ENCODE measurements at regions not wholly inside any gene's neighbourhood (a gene's known extent, or its start where the extent isn't known, plus 50 kb on each side); places are given as distances from the start of the nearest gene placed in this dataset.
A peak's percentile ranks its signal among the peaks of the same experiment; 100 is the strongest.

GRCh38 chr7:17645500-17645899 is 294.8 kb downstream of the SNX13 start:
- H3K4me3 ChIP-seq (ENCODE audit: low read depth, low read length) = no peak overlapping the region
- TF ChIP-seq MAX (IDR thresholded peaks at IDR 0.05; ENCODE audit: low read depth, low read length) (no peak), POLR2A (IDR thresholded peaks at IDR 0.05; ENCODE audit: extremely low read depth, insufficient read length) (no peak), MYC (IDR thresholded peaks at IDR 0.05; ENCODE audit: low read depth, low read length) (no peak), CTCF (IDR thresholded peaks at IDR 0.05; ENCODE audit: low read depth, low read length) (no peak)
- DNase-seq (ENCODE audit: low read depth) = no peak

GRCh38 chr7:17646253-17646956 is 293.9 kb downstream of the SNX13 start:
- peak; percentile 21 for DNase-seq (ENCODE audit: low read depth)
- TF ChIP-seq MAX (IDR thresholded peaks at IDR 0.05; ENCODE audit: low read depth, low read length) (no peak), MYC (IDR thresholded peaks at IDR 0.05; ENCODE audit: low read depth, low read length) (no peak), POLR2A (IDR thresholded peaks at IDR 0.05; ENCODE audit: extremely low read depth, insufficient read length) (no peak), CTCF (IDR thresholded peaks at IDR 0.05; ENCODE audit: low read depth, low read length) (no peak)
- H3K4me3 ChIP-seq (ENCODE audit: low read depth, low read length) = no peak overlapping the region

DNA sequence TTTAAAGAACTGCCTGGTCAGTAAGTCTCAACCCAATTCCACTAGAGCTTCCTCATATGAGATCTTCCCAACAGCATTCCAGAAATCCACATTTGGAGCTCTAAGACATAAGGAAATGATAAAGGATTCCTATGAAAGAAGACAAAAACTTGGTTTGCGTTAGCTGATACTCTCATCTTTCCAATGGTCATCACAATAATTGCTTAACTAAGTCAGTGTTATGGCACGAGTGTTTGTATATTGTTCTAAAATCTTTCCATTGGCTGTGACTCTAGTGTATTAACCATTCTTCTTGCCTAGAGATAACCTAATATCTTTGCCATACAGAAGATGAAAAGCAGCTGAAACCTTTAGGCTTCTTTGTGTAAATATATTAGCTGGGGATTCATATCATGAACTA is 289.0 kb downstream of the SNX13 start:
- no peak for DNase-seq (ENCODE audit: low read depth)
- TF ChIP-seq MYC (IDR thresholded peaks at IDR 0.05; ENCODE audit: low read depth, low read length) (no peak), CTCF (IDR thresholded peaks at IDR 0.05; ENCODE audit: low read depth, low read length) (no peak), MAX (IDR thresholded peaks at IDR 0.05; ENCODE audit: low read depth, low read length) (no peak), POLR2A (IDR thresholded peaks at IDR 0.05; ENCODE audit: extremely low read depth, insufficient read length) (no peak)
- no peak overlapping the region for H3K4me3 ChIP-seq (ENCODE audit: low read depth, low read length)

DNA sequence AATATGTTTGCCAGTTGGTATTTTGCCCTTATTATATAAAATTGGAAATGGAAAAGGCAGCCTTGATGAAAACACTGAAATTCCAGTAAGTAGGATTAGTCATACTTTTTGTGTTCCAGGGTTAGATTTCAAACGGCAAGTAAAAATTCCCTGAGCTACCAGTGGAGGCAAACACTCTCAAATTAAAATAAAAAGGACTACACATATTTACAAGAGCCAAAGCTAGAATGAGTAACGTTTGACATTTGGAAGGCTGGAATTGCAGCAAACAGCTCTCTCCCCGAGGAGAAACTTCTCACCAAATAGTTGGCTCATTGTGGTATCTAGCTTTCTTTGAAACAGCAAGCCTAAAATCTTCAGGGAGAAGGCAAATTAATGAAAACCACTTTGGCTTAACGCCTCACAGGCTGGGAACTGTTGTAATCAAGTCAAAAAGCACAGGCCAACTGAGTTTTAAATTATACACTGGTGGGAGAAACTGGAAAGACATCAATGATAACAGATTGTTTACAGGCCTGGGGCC is 288.4 kb downstream of the SNX13 start:
- no peak overlapping the region for H3K4me3 ChIP-seq (ENCODE audit: low read depth, low read length)
- TF ChIP-seq POLR2A (IDR thresholded peaks at IDR 0.05; ENCODE audit: extremely low read depth, insufficient read length) (no peak), CTCF (IDR thresholded peaks at IDR 0.05; ENCODE audit: low read depth, low read length) (no peak), MYC (IDR thresholded peaks at IDR 0.05; ENCODE audit: low read depth, low read length) (no peak), MAX (IDR thresholded peaks at IDR 0.05; ENCODE audit: low read depth, low read length) (no peak)
- no peak for DNase-seq (ENCODE audit: low read depth)

DNA sequence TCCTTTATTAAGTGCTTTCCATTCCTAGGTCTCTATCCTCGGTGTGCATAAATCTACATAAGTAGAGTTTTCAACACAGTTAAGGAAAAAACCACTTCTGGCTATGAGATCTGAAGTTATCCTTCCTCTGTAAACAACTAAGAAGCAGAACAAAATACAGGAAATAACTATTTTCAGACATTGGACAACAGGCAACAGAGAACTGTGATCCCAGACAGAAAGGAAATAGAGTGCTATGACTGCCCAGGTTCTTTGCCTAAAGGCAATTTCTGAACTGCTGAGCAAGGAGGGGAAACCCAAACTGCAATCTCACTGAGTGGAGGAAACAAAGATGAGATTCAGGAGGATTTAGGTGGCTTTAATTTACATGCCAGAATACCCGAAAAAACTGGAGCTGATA is 285.4 kb downstream of the SNX13 start:
- no peak for DNase-seq (ENCODE audit: low read depth)
- TF ChIP-seq MAX (IDR thresholded peaks at IDR 0.05; ENCODE audit: low read depth, low read length) (no peak), POLR2A (IDR thresholded peaks at IDR 0.05; ENCODE audit: extremely low read depth, insufficient read length) (no peak), CTCF (IDR thresholded peaks at IDR 0.05; ENCODE audit: low read depth, low read length) (no peak), MYC (IDR thresholded peaks at IDR 0.05; ENCODE audit: low read depth, low read length) (no peak)
- H3K4me3 ChIP-seq (ENCODE audit: low read depth, low read length) = no peak overlapping the region

Data from NB4 (cell line).